ENCODE measurements at regions not wholly inside any gene's neighbourhood (a gene's known extent, or its start where the extent isn't known, plus 50 kb on each side); places are given as distances from the start of the nearest gene placed in this dataset.

- H3K27ac Mint-ChIP-seq: no peak overlapping the region
- no peaks in the 10 kb centered on the region for H3K36me3 Mint-ChIP-seq
- Histone ChIP-seq H3K27me3 (ENCODE audit: control insufficient read depth, insufficient read depth, low read length) (peaks cover 1% of the 10 kb centered on the region), H3K4me3 (ENCODE audit: low read depth, low read length) (no peak overlapping the region), H3K27ac (ENCODE audit: insufficient read depth, low read length, poor library complexity, severe bottlenecking) (no peak overlapping the region), H3K4me1 (ENCODE audit: control insufficient read depth, insufficient read depth, low read length, poor library complexity, severe bottlenecking) (no peaks in the 10 kb centered on the region), H3K9me3 (ENCODE audit: control insufficient read depth in 2 of 2, low read length in 2 of 2) (no peaks in the 10 kb centered on the region), H3K36me3 (ENCODE audit: control insufficient read depth, insufficient read depth, low read length) (no peaks in the 10 kb centered on the region)
- no peak overlapping the region for H3K4me3 Mint-ChIP-seq
- no peaks in the 10 kb centered on the region for H3K27me3 Mint-ChIP-seq
- no peak for DNase-seq
- no peak for ATAC-seq (ENCODE audit: low read depth in 2 of 2)
- no peaks in the 10 kb centered on the region for H3K9me3 Mint-ChIP-seq
- H3K4me1 Mint-ChIP-seq: no peaks in the 10 kb centered on the region
These were observed 368.6 kb upstream of the CCDC196 start for GRCh38 chr14:66117600-66117999.

GRCh38 chr14:66119606-66120231 is 366.5 kb upstream of the CCDC196 start:
- Histone ChIP-seq H3K9me3 (ENCODE audit: control insufficient read depth in 2 of 2, low read length in 2 of 2) (no peaks in the 10 kb centered on the region), H3K27ac (ENCODE audit: insufficient read depth, low read length, poor library complexity, severe bottlenecking) (no peak overlapping the region), H3K4me3 (ENCODE audit: low read depth, low read length) (no peak overlapping the region), H3K36me3 (ENCODE audit: control insufficient read depth, insufficient read depth, low read length) (no peaks in the 10 kb centered on the region), H3K27me3 (ENCODE audit: control insufficient read depth, insufficient read depth, low read length) (peaks cover 2% of the 10 kb centered on the region), H3K4me1 (ENCODE audit: control insufficient read depth, insufficient read depth, low read length, poor library complexity, severe bottlenecking) (no peaks in the 10 kb centered on the region)
- no peaks in the 10 kb centered on the region for H3K36me3 Mint-ChIP-seq
- no peak for ATAC-seq (ENCODE audit: low read depth in 2 of 2)
- peaks cover 0 to 6% (median 0%) of the 10 kb centered on the region in 7 donors for H3K9me3 Mint-ChIP-seq
- H3K4me1 Mint-ChIP-seq: no peaks in the 10 kb centered on the region
- H3K4me3 Mint-ChIP-seq: no peak overlapping the region
- peaks cover under 1% of the 10 kb centered on the region for H3K27me3 Mint-ChIP-seq
- DNase-seq: no peak
- H3K27ac Mint-ChIP-seq: no peak overlapping the region

GRCh38 chr14:66120402-66120801 is 365.8 kb upstream of the CCDC196 start:
- peaks cover 4% of the 10 kb centered on the region for H3K27me3 Mint-ChIP-seq
- no peaks in the 10 kb centered on the region for H3K4me1 ChIP-seq (ENCODE audit: control insufficient read depth, insufficient read depth, low read length, poor library complexity, severe bottlenecking)
- H3K4me3 Mint-ChIP-seq: no peak overlapping the region
- H3K27ac ChIP-seq (ENCODE audit: insufficient read depth, low read length, poor library complexity, severe bottlenecking): no peak overlapping the region
- no peaks in the 10 kb centered on the region for H3K36me3 ChIP-seq (ENCODE audit: control insufficient read depth, insufficient read depth, low read length)
- no peak overlapping the region for H3K4me3 ChIP-seq (ENCODE audit: low read depth, low read length)
- DNase-seq (no peak), ATAC-seq (ENCODE audit: low read depth in 2 of 2) (no peak)
- peaks cover 2% of the 10 kb centered on the region for H3K27me3 ChIP-seq (ENCODE audit: control insufficient read depth, insufficient read depth, low read length)
- H3K9me3 Mint-ChIP-seq: peaks cover 0 to 6% (median 0%) of the 10 kb centered on the region in 7 donors
- no peak overlapping the region for H3K27ac Mint-ChIP-seq
- H3K9me3 ChIP-seq (ENCODE audit: control insufficient read depth in 2 of 2, low read length in 2 of 2): no peaks in the 10 kb centered on the region
- H3K4me1 Mint-ChIP-seq: no peaks in the 10 kb centered on the region
- no peaks in the 10 kb centered on the region for H3K36me3 Mint-ChIP-seq

GRCh38 chr14:66121859-66122258 is 364.3 kb upstream of the CCDC196 start:
- no peak overlapping the region for H3K4me3 Mint-ChIP-seq
- no peak overlapping the region for H3K27ac Mint-ChIP-seq
- H3K27ac ChIP-seq (ENCODE audit: insufficient read depth, low read length, poor library complexity, severe bottlenecking): no peak overlapping the region
- H3K9me3 ChIP-seq (ENCODE audit: control insufficient read depth in 2 of 2, low read length in 2 of 2): no peaks in the 10 kb centered on the region
- H3K4me1 Mint-ChIP-seq: no peaks in the 10 kb centered on the region
- peaks cover 0 to 6% (median 0%) of the 10 kb centered on the region in 7 donors for H3K9me3 Mint-ChIP-seq
- H3K27me3 Mint-ChIP-seq: peaks cover 4% of the 10 kb centered on the region
- H3K4me1 ChIP-seq (ENCODE audit: control insufficient read depth, insufficient read depth, low read length, poor library complexity, severe bottlenecking): no peaks in the 10 kb centered on the region
- H3K36me3 Mint-ChIP-seq: no peaks in the 10 kb centered on the region
- H3K36me3 ChIP-seq (ENCODE audit: control insufficient read depth, insufficient read depth, low read length): no peaks in the 10 kb centered on the region
- DNase-seq (no peak), ATAC-seq (ENCODE audit: low read depth in 2 of 2) (no peak)
- peaks cover 2% of the 10 kb centered on the region for H3K27me3 ChIP-seq (ENCODE audit: control insufficient read depth, insufficient read depth, low read length)
- no peak overlapping the region for H3K4me3 ChIP-seq (ENCODE audit: low read depth, low read length)

- no peak overlapping the region for H3K4me3 Mint-ChIP-seq
These were observed 356.9 kb upstream of the CCDC196 start for GRCh38 chr14:66129224-66129623.

GRCh38 chr14:66131111-66131510 is 355.1 kb upstream of the CCDC196 start:
- Histone ChIP-seq H3K27me3 (ENCODE audit: control insufficient read depth, insufficient read depth, low read length) (no peaks in the 10 kb centered on the region), H3K4me1 (ENCODE audit: control insufficient read depth, insufficient read depth, low read length, poor library complexity, severe bottlenecking) (no peaks in the 10 kb centered on the region), H3K4me3 (ENCODE audit: low read depth, low read length) (no peak overlapping the region), H3K36me3 (ENCODE audit: control insufficient read depth, insufficient read depth, low read length) (no peaks in the 10 kb centered on the region), H3K9me3 (ENCODE audit: control insufficient read depth in 2 of 2, low read length in 2 of 2) (no peaks in the 10 kb centered on the region), H3K27ac (ENCODE audit: insufficient read depth, low read length, poor library complexity, severe bottlenecking) (no peak overlapping the region)
- no peaks in the 10 kb centered on the region for H3K9me3 Mint-ChIP-seq
- H3K4me3 Mint-ChIP-seq: no peak overlapping the region
- no peak overlapping the region for H3K27ac Mint-ChIP-seq
- no peaks in the 10 kb centered on the region for H3K4me1 Mint-ChIP-seq
- peaks cover 4% of the 10 kb centered on the region for H3K27me3 Mint-ChIP-seq
- no peaks in the 10 kb centered on the region for H3K36me3 Mint-ChIP-seq
- DNase-seq (no peak), ATAC-seq (ENCODE audit: low read depth in 2 of 2) (no peak)

More at GRCh38 chr14:66129224-66129623, 356.9 kb upstream of the CCDC196 start:
- no peaks in the 10 kb centered on the region for H3K4me1 ChIP-seq (ENCODE audit: control insufficient read depth, insufficient read depth, low read length, poor library complexity, severe bottlenecking)
- ATAC-seq (ENCODE audit: low read depth in 2 of 2) (no peak), DNase-seq (no peak)
- no peak overlapping the region for H3K27ac ChIP-seq (ENCODE audit: insufficient read depth, low read length, poor library complexity, severe bottlenecking)
- H3K4me1 Mint-ChIP-seq: no peaks in the 10 kb centered on the region
- peaks cover 8% of the 10 kb centered on the region for H3K27me3 Mint-ChIP-seq
- H3K27ac Mint-ChIP-seq: no peak overlapping the region
- no peaks in the 10 kb centered on the region for H3K9me3 ChIP-seq (ENCODE audit: control insufficient read depth in 2 of 2, low read length in 2 of 2)
- H3K36me3 Mint-ChIP-seq: no peaks in the 10 kb centered on the region
- H3K27me3 ChIP-seq (ENCODE audit: control insufficient read depth, insufficient read depth, low read length): no peaks in the 10 kb centered on the region
- H3K9me3 Mint-ChIP-seq: peaks cover 0 to 2% (median 0%) of the 10 kb centered on the region in 7 donors
- no peak overlapping the region for H3K4me3 ChIP-seq (ENCODE audit: low read depth, low read length)
- H3K36me3 ChIP-seq (ENCODE audit: control insufficient read depth, insufficient read depth, low read length): no peaks in the 10 kb centered on the region

GRCh38 chr14:66133666-66134065 is 352.5 kb upstream of the CCDC196 start:
- Mint-ChIP-seq H3K4me3 (no peak overlapping the region), H3K4me1 (peaks cover 0 to 3% (median 0%) of the 10 kb centered on the region in 4 donors), H3K27ac (no peak overlapping the region), H3K27me3 (peaks cover 4% of the 10 kb centered on the region), H3K9me3 (no peaks in the 10 kb centered on the region), H3K36me3 (no peaks in the 10 kb centered on the region)
- ATAC-seq (ENCODE audit: low read depth in 2 of 2) (no peak), DNase-seq (no peak)
- Histone ChIP-seq H3K4me1 (ENCODE audit: control insufficient read depth, insufficient read depth, low read length, poor library complexity, severe bottlenecking) (no peaks in the 10 kb centered on the region), H3K27ac (ENCODE audit: insufficient read depth, low read length, poor library complexity, severe bottlenecking) (no peak overlapping the region), H3K9me3 (ENCODE audit: control insufficient read depth in 2 of 2, low read length in 2 of 2) (no peaks in the 10 kb centered on the region), H3K27me3 (ENCODE audit: control insufficient read depth, insufficient read depth, low read length) (no peaks in the 10 kb centered on the region), H3K4me3 (ENCODE audit: low read depth, low read length) (no peak overlapping the region), H3K36me3 (ENCODE audit: control insufficient read depth, insufficient read depth, low read length) (no peaks in the 10 kb centered on the region)

- no peaks in the 10 kb centered on the region for H3K9me3 Mint-ChIP-seq
- H3K36me3 ChIP-seq (ENCODE audit: control insufficient read depth, insufficient read depth, low read length): no peaks in the 10 kb centered on the region
- H3K27ac Mint-ChIP-seq: no peak overlapping the region
- H3K27me3 Mint-ChIP-seq: peaks cover 4% of the 10 kb centered on the region
- peaks cover 0 to 3% (median 0%) of the 10 kb centered on the region in 4 donors for H3K4me1 Mint-ChIP-seq
- H3K4me3 ChIP-seq (ENCODE audit: low read depth, low read length): no peak overlapping the region
- no peaks in the 10 kb centered on the region for H3K27me3 ChIP-seq (ENCODE audit: control insufficient read depth, insufficient read depth, low read length)
- ATAC-seq (ENCODE audit: low read depth in 2 of 2) (no peak), DNase-seq (no peak)
- H3K4me1 ChIP-seq (ENCODE audit: control insufficient read depth, insufficient read depth, low read length, poor library complexity, severe bottlenecking): no peaks in the 10 kb centered on the region
- H3K9me3 ChIP-seq (ENCODE audit: control insufficient read depth in 2 of 2, low read length in 2 of 2): no peaks in the 10 kb centered on the region
- H3K4me3 Mint-ChIP-seq: no peak overlapping the region
- H3K27ac ChIP-seq (ENCODE audit: insufficient read depth, low read length, poor library complexity, severe bottlenecking): no peak overlapping the region
- no peaks in the 10 kb centered on the region for H3K36me3 Mint-ChIP-seq
These were observed 350.3 kb upstream of the CCDC196 start for GRCh38 chr14:66135831-66136230.

All from CD4-positive, CD25-positive, alpha-beta regulatory T cell (primary cell).